ENCODE measurements at regions not wholly inside any gene's neighbourhood (a gene's known extent, or its start where the extent isn't known, plus 50 kb on each side); places are given as distances from the start of the nearest gene placed in this dataset.

DNA sequence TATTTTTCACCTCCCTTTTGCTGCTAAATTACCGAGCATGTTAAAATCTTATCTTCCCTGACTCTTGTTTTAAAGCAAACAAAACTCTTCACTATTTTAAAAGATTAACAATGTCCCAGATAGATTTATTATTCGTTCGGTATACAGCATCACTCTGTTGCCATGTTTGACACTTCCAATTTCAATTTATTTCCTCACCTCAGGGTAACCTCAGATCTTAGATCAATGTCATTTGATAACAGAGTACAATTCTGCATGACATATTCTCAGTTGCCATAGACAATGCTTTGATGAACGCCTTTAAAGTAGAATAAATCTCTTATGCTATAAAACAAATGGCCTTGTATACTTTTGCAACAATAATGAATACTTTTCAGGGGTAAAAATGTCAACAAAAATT is 1078.1 kb upstream of the IGFBP7 start:
- no peak for DNase-seq

DNA sequence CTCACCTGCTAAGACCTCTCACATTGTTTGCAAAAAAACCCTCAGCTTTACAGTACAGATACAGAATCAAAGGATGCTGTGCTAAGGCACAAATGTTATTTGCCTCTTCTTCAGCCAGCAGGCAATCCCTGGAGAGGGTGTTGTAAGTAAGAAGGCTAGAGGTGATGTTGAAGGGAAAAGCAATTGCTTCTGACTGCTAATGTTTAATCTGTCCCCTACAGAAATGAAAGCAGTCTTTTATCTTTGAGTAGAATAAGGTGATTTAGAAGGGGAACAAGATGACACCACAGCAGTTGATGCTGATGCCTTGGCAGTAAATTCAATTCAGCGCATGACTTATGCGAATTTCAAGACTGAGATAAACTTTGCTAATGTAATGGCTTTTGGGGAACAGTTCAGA is 1064.8 kb upstream of the IGFBP7 start:
- DNase-seq, result no peak

DNA sequence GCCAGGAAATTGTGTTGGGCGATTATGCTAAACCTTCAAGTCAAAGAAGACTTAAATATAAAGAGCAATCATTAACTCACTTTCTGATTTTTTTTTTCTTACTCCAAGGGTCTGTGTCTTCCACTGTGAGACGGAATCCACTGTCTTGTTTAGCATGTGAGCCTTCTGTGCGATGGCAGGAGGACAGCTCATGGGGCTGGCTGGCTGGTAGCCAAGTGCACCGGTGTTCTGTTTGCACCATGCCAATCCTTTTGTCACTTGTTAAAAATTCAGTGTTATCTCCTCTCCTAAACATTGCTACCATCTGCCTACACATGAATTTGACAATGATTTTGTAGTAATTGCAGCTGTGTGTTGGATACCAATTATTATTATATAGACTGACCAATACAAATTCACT is 1056.3 kb upstream of the IGFBP7 start:
- no peak for DNase-seq

DNA sequence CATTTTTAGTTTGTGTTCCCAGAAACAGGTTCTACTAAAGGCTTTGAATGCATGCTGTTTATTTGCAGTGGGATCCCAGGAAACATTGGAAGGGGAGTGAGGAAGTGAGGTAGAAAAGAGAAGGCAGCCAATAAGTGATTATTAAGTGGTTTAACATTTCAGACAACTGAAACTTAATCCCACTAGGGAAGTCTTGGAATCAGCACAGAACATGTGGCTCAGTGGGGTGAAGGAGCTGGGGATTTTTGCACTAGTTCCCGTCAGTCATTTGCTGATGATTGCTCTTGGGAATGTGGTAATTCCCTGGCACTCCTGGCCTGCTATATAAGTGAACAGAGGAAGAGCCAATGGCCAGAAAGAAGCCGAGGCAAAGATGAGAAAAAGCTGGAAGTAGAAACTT is 1053.0 kb upstream of the IGFBP7 start:
- no peak for DNase-seq

DNA sequence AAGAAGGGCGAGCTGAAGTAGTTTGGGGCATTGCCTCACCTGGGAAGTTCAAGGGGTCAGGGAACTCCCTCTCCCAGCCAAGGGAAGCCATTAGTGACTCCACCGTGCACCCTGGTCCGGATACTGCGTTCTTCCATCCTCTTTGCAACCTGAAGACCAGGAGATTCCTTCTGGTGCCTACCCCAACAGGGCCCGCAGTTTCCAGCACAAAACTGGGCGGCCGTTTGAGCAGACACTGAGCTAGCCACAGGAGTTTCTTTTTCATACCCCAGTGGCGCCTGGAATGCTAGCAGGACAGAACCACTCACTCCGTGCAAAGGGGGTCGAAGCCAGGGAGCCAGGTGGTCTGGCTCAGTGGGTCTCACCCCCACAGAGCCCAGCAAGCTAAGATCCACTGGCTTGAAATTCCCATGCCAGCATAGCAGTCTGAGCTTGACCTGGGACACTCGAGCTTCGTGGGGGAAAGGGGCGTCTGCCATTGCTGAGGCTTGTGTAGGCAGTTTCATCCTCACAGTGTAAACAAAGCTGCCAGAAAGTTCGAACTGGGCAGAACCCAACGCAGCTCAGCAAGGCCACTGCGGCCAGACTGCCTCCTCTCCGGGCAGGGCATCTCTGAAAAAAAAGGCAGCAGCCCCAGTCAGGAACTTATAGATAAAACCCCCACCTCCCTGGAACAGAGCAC is 1039.4 kb upstream of the IGFBP7 start:
- no peak for DNase-seq

DNA sequence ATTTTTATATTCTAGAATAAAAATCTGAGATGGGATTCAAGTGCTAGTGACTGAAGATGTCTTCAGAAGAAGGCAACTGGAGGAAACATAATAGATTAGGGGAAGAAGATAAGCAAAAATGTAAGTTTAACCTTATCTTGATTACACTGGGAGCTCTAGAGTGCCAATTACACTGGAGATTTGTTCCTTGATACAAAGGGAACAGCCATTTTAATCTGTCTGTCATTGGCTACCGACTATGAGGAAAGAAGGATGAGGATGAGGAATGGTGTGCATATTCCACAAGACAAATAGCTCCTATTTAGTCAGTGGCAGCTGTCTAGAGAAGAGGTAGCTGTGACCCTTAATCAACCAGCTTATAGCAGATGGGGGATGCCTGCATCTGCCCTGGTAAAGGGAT is 1034.5 kb upstream of the IGFBP7 start:
- no peak for DNase-seq

DNA sequence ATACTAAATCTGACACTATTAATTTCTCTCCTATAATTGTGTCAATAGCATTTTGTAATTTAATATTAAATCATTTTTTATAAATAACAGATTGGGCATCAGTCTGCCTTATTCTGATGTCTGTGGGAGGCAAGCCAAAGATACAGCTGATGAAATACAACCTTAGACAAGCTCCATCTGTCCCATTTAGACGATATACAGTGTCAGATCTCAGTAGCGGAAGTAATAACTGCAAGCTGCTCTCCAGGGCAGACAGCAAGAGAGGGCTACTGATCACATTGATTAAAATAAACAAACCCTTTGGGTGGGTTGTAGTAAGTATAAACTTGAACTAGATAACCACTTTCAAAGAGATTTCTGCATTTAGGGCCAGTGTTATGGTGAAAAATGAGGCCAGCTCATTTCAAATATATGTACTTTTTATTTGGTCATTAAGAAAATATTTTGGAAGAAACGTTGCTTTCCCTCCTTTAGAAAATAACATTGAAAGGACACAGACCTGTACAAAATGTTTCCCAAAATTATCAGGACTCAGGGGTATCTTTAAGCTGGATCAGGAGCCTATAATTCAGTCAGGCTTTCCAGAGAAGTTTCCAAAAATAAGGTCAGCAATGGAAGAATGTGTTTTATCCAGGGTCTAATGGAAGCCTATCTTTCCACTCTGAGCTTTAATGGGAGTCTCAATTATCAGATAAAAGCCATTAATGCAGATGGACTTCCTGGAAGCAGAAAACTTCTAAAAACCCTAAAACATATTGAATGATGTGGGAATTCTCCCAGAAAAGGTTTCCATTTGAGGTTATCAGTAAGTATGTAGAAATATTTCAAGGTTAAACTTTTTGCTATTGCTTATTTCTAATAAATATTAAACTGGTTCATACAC is 1028.8 kb upstream of the IGFBP7 start:
- no peak for DNase-seq

DNA sequence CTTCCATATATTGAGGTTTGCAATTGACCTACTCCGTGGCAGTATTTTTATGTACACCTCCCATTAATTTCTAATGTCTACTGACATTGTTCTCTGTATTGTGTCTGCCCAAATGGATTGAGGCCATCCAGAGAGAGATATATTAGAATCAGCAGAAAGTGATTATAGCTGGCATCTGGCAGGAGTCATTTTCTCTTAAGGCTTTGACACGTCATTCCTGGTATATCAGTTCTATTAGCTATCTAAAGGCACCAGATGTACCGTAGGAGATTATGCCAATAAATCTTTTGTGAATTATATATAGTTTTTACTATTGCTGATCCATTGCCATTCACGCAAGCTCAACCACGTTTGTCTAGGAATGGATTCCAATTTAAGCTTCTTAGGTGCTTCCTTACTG is 1026.4 kb upstream of the IGFBP7 start:
- no peak for DNase-seq

DNA sequence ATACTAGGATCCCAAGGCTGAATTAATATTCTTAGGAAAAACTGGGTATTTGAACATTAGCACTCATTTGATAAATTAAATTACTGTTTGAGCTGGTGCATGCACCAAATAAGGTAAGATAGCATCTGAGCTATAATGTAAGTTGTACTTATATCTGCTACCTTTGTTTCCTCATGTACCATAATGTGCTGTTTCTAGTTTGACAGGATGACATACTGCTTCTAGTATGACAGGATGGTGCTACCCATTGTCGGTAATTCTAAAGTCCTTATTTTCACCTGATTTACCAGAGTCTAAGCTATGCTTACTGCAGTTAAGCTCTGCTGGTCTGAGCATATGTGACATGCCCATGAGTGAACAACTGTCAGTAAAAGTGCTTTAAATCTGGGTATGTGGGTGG is 1017.5 kb upstream of the IGFBP7 start:
- DNase-seq, result no peak

DNA sequence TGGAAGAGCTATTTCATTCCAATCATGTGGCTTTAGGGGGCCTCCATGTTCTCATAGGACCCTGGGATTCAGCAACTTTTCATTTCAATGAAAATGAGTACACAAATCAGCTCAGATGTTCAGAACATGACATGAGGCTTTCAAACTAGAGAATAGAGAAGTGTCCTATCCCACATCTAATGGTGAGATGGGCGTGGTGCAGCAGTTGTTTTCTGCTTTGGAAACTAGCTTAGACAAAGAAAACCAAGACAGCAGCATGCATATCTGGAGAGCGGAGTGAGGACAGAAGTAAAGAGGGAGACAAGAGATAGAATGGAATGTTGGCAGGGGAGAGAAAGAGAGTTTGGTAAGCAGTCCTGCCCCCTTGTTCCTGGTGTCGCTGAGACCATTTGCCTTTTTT is 1009.1 kb upstream of the IGFBP7 start:
- no peak for DNase-seq

DNA sequence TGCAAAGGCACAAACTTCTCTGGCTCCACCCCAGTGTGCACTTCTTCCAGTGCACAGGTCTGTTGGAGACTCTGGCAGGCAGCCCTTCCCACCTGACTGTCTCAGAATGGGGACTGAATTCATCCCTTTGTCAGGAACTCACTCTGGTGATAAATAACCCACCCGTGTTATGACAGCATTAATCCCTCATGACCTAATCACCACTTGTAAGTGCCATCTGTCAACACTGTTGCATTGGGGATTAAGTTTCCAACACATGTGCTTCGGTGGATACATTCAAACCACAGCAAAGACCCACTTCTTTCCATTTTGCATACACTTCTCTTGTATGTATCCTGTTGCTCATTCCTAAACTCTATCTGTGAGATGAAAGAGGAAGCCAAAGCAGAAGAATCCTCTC is 1002.9 kb upstream of the IGFBP7 start:
- no peak for DNase-seq

DNA sequence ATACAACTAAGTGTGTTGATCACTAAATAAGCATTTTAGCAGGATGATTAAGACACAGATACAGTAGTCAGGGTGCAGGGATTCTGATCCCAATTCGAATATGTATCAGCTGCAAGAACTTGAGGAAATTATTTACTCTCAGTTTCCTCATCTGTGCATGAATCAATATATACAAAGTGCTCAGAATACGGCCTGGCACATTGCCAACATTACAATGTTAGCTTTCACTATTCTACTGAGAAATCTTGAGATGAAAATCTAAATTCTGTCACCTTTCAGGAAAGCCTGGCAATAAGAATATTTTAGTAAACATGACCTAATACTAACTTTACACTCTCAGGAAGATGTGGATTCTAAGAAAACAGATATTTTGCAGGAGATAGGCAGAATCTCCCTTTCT is 1001.6 kb upstream of the IGFBP7 start:
- no peak for DNase-seq

DNA sequence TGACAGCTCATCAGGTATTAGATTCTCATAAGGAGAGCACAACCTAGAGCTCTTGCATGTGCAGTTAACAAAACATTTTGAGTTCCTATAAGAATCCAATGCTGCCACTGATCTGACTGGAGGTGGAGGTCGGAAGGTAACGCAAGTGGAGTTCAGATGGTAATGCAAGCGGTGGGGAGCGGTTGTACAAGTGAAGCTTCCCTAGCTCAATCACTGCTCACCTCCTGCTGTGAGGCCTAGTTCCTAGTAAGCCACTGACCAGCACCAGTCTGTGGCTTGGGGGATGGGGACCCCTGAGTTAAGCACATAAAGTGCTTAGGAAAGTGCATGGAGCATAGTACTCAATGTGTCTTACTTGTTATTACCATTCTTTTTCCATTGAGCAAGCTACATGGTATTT is 983.2 kb upstream of the IGFBP7 start:
- DNase-seq, result no peak

DNA sequence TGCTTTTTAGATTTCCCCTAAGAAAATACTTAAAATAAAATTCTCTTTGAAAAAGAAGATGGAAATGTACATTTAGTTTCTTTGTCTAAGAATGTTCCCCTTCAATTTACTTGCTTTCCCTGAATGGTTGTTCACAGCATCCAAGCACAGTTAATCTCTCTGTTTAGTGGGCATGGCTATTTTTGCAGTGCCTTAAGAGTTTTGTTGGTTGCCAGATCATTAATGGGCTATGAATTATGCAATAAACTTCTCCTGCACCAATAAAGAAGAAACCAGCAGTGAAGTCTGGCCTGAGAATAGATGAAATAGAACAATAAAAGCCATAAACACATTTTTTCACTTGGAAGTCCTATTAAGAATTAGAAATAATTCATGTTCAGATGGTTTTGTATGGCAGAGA is 980.4 kb upstream of the IGFBP7 start:
- no peak for DNase-seq

DNA sequence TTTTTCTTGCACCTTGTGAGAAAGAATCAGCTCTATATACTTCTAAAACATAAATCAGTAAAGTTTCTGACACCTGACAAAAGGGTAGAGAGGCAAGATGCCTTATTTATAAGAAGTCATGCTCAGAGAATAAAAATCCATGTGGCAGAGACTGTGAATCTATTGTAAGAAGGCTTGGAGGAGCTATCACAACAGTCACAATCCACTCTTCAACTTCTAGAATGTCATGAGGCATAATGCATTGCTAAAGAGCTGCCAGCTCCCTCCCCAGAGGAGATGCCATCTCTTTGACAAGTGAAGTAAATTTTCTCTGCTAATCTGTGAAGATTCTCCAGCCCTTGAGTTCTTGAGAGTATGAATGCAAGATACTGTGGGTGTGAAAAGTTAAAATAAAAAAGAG is 971.2 kb upstream of the IGFBP7 start:
- DNase-seq, result no peak

DNA sequence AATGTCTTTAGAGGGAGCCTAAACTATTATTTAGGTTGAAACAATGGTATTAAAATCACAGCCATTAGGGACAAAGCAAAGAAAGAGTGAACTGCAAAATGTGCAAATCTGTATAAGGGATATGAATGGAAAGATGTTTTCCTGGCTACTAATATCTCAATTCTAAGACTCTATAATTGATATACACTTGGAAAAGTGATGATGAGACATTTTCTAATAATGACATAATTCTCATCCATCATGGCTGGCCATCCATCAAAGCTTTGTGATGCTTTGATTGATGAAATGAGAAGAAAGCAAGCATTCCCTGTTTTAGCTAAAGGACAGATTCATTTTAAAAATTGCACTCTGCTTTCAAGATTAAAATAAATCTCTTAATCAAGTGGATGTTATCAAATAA is 965.5 kb upstream of the IGFBP7 start:
- no peak for DNase-seq

DNA sequence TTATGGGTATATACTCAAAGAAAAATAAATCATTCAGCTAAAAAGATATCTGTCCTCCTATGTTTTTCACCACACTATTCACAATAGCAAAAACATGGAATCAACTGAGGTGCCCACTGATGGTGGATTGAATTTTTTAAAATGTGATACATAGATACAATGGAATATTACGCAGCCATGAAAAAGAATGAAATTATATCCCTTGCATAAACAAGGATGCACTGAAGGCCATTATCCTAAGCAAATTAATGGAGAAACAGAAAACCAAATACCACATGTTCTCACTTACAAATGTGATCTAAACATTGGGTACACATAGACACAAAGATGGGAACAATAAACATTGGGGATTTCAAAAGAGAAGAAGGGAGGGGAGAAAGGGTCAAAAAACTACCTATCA is 964.2 kb upstream of the IGFBP7 start:
- DNase-seq, result no peak

DNA sequence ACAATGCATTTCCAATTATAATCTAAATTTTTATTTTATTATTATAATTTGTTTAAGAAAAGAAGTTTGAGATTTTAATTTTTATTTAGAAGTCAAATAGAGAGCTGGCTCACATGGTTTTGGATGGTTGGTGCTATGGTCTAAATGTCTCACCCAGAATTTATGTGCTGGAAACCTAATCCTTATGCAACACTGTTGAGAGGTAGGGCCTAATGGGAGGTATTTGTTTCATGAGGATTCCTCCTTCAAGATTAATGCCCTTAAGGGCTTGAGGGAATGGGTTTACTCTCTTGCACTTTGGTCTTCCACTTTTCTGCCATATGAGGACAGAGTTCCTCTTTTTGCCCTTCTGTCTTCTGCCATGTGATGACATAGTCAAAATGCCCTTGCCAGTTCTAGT is 960.5 kb upstream of the IGFBP7 start:
- no peak for DNase-seq

DNA sequence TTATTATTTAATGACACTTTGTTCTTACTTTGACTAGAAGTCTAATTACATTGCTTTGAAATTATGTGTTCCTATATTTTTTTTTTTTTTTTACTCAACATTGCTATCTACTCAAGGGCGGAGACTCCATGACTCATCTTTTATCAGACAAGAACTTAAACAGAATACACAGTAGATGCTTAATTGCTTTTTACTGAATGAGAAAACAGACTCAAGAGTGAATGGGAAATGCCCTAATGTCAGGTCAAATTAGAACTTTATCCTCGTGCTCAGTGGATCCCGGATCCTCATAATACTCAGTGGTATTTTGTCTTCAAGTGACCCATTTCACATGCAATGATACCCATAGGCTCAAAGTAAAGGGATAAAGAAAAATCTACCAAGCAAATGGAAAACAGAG is 954.5 kb upstream of the IGFBP7 start:
- no peak for DNase-seq

DNA sequence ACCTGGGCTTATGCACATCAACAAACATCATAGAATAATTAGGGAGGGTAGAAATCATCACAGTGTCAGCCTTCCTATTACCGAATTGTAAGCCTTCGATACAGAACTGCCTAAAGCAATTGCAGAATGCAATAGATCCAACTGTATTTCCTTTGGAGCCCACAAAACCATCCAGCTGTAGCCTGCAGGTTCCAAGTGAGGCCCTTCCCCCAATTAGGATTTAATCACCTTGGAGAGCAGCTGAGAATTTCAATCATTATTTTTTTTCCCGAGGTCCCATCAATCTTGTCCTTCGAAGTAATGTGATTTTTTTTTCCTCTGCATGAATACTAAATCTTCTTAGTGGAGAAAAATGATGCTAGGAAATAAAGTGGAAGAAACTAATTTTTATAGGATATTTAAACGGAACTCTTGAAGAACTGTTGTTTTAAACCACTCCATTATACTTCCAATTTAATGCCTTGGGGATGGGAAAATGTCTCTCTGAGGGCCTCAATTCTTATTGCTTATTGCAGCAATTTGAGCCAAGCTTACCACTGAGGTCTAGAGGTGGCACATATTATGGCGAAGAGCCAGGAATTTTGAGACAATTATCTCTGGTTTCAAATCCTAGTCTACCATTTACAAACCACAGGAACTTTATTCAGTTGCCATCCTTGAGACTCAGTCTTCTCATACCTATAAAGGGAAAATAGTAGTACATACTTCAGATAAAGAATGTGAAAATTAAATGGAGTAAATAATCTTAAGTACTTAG is 953.4 kb upstream of the IGFBP7 start:
- DNase-seq, result no peak

DNA sequence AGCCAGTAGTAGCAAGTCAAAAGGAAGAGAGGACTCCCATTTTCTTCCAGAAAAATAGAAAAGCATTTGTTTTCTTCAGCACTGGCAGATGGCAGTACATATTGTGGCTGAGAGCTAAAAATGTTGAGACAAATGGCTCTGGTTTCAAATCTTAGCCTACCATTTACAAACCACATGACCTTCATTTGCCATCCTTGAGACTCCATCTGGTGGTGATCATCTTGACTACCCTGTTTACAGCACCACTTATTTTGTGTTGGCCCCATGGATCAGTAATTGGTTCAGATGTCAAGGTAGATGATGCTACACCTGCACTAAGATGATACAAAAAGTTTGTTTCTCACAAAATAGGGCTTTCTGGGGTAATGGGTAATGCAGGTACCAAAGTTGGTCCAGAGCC is 951.8 kb upstream of the IGFBP7 start:
- DNase-seq, result no peak

DNA sequence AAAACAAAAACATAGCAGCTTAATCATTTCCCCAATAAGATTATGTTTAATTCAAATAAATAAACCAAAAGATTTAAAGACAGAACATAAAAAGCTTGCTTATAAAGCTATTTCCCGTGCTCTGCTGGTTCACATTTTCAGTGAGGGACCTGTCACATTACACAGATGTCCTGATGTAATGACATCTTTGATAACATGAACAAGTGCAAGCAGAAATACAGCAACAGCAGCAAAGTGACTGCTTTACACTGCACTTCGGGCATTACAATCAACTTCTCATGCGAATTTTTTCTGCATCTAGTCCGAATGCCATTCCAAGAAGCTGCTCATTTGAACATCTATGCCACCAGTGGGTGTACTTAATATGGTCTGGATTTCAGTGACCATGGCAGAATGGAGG is 940.3 kb upstream of the IGFBP7 start:
- DNase-seq, result no peak

DNA sequence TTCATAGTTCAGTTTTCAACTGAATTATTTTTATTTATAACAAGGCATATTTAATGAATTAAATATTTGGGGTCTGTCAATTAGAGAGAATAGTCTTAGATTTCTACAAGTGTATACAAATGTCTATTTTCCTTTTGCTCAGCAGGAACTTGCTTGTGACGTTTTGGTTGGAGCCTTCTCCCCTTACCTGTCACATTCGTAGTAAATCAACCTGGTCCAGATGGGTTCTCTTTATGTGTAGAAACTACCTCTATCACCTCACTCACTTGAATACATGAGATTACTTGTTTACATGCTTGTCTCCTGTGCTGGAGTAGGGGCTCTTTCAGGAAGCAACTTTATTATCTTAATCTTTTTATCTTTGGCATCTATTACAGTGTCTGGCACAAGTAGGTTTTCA is 938.3 kb upstream of the IGFBP7 start:
- no peak for DNase-seq

DNA sequence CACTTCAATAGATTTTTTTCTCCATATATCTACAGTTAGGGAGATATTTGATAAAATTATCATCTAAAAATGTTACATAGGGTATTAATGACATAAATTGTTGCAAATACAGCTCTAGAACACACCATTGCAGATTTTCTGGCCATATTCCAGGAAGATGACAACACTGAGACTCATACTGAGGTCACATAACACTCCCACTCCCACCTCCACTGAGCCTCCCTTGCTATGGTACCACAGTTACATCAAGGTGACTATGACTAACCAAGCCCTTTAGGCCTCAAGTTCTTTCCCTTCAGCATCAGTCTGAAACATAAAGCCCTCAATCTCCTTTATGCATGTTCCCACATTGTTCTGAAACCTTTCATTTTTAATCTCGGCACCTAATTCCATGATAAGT is 932.0 kb upstream of the IGFBP7 start:
- no peak for DNase-seq

All from stimulated activated CD4-positive, alpha-beta T cell treated with anti-CD3 and anti-CD28 coated beads, Interleukin-4, amount 100 ng/mL, for 24 hours (primary cell).